Prostate gland (tissue), 2 donors: ENCODE measurements at regions not wholly inside any gene's neighbourhood (a gene's known extent, or its start where the extent isn't known, plus 50 kb on each side); places are given as distances from the start of the nearest gene placed in this dataset.

Experiments
- DNase-seq: peaks from one replicate; pipeline ENCODE4 v3.0.0-alpha.2; 2019; ENCODE audit warnings: low spot score
- H3K27ac ChIP-seq, 2 donors: fragments of 200-600 bp; sonication (generic); 2 replicates each; pipeline ENCODE4 v1.5.1; 2017 to 2019
- H3K27me3 ChIP-seq: fragments of 200-600 bp; sonication (generic); replicated peaks from 2 replicates; pipeline ENCODE4 v1.5.1; 2019; ENCODE audit not compliant: insufficient read depth
- H3K36me3 ChIP-seq, 2 donors: fragments of 200-600 bp; sonication (generic); 1 replicate in 1 of 2; 2 replicates in 1 of 2; pipeline versions ENCODE4 v1.5.1 to v1.8.1; 2017 to 2019
- H3K4me1 ChIP-seq: fragments of 200-600 bp; sonication (generic); replicated peaks from 2 replicates; pipeline ENCODE4 v1.5.1; 2019
- H3K4me3 ChIP-seq, 2 donors: fragments of 200-600 bp; sonication (generic); 2 replicates each; pipeline ENCODE4 v1.5.1; 2017 to 2019
- H3K9me3 ChIP-seq: fragments of 200-600 bp; sonication (generic); 2 replicates; pipeline ENCODE4 v1.5.1; 2017
- POLR2A ChIP-seq: fragments of 450-650 bp; IDR thresholded peaks from one replicate; pipeline ENCODE4 v1.6.1; 2016; ENCODE audit warnings: antibody characterized with exemption, mild to moderate bottlenecking
- POLR2AphosphoS5 ChIP-seq: sonication (generic); formaldehyde crosslinking; IDR thresholded peaks from one replicate; pipeline ENCODE4 v1.6.1; 2017; ENCODE audit warnings: antibody characterized with exemption
- WGBS: methylation state at CpG from one replicate; pipeline ENCODE4 v1.1.5; 2018; 5-methylcytosine and 5-hydroxymethylcytosine counted together
- intact Hi-C: fragments of 100-400 bp; cut with DNase I; formaldehyde crosslinking; loops from one replicate; pipeline ENCODE4 v1.14.2; 2022
- TF ChIP-seq, protein P1 (sequence below), 4 experiments: fragments of 200-600 bp in 2 of 4; fragments of 450-650 bp in 2 of 4; sonication (generic) in 2 of 4; IDR thresholded peaks; 1 replicate in 3 of 4; 2 replicates in 1 of 4; pipeline ENCODE4 v1.5.1; 2016 to 2019; ENCODE audit warnings: antibody characterized with exemption in 4 of 4, mild to moderate bottlenecking in 2 of 4, moderate library complexity in 2 of 4

- H3K9me3 ChIP-seq: no peaks in the 10 kb centered on the region
- H3K27ac ChIP-seq: no peak overlapping the region
- 96% methylated on average over 4 of the region's 4 CpGs for WGBS
- TF ChIP-seq POLR2A: no peak
- no peak for DNase-seq
- intact Hi-C loops: no loop called here
- H3K36me3 ChIP-seq: no peaks in the 10 kb centered on the region
- no peaks in the 10 kb centered on the region for H3K4me1 ChIP-seq
- H3K27me3 ChIP-seq: no peaks in the 10 kb centered on the region
- no peak overlapping the region for H3K4me3 ChIP-seq
Measured at GRCh38 chr21:27423906-27424595, 457.2 kb upstream of the ADAMTS5 start.

DNA sequence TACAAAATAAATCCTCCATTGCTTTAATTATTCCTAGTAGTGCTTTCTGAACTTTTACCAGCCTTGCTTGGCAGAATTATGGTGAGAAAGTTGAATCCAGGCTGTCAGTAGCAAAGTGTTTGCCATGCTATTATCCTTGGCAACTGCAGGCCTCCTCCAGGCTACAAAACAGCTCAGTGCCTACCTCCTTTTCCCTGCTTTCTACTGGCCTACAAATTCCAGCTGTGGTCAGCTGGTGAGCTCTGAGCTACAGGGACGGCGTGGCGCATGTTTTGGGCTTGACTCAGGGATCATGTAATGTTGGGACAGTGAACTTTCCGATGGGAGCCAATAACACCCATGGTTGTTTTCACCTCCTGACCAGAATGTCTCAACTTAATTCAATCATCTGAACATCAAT lies 456.1 kb upstream of the ADAMTS5 start:
- intact Hi-C loops: no loop called here
- Histone ChIP-seq H3K4me1 (no peaks in the 10 kb centered on the region), H3K36me3 (no peaks in the 10 kb centered on the region), H3K27me3 (no peaks in the 10 kb centered on the region), H3K9me3 (no peaks in the 10 kb centered on the region), H3K4me3 (no peak overlapping the region), H3K27ac (no peak overlapping the region)
- 58% methylated on average over 4 of the region's 4 CpGs for WGBS
- no peak for DNase-seq
- TF ChIP-seq POLR2A: no peak
- TF ChIP-seq, protein P1, sequence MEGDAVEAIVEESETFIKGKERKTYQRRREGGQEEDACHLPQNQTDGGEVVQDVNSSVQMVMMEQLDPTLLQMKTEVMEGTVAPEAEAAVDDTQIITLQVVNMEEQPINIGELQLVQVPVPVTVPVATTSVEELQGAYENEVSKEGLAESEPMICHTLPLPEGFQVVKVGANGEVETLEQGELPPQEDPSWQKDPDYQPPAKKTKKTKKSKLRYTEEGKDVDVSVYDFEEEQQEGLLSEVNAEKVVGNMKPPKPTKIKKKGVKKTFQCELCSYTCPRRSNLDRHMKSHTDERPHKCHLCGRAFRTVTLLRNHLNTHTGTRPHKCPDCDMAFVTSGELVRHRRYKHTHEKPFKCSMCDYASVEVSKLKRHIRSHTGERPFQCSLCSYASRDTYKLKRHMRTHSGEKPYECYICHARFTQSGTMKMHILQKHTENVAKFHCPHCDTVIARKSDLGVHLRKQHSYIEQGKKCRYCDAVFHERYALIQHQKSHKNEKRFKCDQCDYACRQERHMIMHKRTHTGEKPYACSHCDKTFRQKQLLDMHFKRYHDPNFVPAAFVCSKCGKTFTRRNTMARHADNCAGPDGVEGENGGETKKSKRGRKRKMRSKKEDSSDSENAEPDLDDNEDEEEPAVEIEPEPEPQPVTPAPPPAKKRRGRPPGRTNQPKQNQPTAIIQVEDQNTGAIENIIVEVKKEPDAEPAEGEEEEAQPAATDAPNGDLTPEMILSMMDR (IDR thresholded peaks at IDR 0.05): no peak
- TF ChIP-seq POLR2AphosphoS5: no peak

DNA sequence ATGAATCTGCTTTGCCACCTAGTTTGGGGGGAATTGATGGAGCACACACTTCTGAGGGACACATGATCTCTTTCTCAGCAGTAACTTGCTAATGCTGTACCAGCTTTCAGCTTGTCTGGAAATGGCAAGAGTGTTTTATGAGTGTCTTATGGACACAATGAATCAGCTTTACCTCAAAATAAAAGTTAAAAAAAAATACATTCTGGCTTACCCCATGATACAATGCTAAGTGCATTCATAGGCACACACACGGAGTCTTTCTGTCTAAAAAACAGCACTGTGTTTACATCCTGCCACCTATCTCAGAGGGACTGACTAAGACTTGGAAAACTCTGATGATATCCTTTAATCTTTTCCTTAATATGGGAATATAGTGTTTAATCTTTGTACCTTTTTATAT lies 455.5 kb upstream of the ADAMTS5 start:
- DNase-seq: no peak
- intact Hi-C loops: no loop called here
- H3K4me1 ChIP-seq: no peaks in the 10 kb centered on the region
- TF ChIP-seq POLR2AphosphoS5: no peak
- TF ChIP-seq, protein P1 (IDR thresholded peaks at IDR 0.05): no peak
- no peak for TF ChIP-seq POLR2A
- H3K36me3 ChIP-seq: no peaks in the 10 kb centered on the region
- no peak overlapping the region for H3K4me3 ChIP-seq
- H3K9me3 ChIP-seq: no peaks in the 10 kb centered on the region
- WGBS: 45% methylated on average over 1 of the region's 1 CpG
- H3K27me3 ChIP-seq: no peaks in the 10 kb centered on the region
- no peak overlapping the region for H3K27ac ChIP-seq

DNA sequence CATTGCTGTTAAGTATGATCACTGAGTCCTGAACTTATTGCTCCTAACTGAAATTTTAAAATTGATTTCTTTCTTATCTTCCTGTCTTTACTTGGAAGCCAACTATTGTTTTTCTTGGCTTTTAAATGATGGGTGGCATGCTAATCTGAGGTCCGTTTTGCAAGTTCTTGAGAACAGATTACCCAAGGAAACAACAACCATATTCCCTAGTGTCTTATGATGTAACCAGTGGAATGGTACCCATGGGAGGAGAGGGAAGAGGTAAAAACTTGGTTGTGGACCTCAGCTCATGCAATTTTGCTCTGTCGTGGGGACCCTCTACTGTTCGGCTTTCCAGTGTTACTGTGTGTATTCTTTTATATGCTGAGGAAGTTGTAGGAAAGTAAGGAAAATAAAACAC lies 454.8 kb upstream of the ADAMTS5 start:
- no peaks in the 10 kb centered on the region for H3K4me1 ChIP-seq
- no peaks in the 10 kb centered on the region for H3K27me3 ChIP-seq
- no peak overlapping the region for H3K27ac ChIP-seq
- no peak for DNase-seq
- no peak for TF ChIP-seq POLR2AphosphoS5
- TF ChIP-seq POLR2A: no peak
- TF ChIP-seq, protein P1 (IDR thresholded peaks at IDR 0.05): no peak
- H3K9me3 ChIP-seq: no peaks in the 10 kb centered on the region
- no peaks in the 10 kb centered on the region for H3K36me3 ChIP-seq
- intact Hi-C loops: no loop called here
- no peak overlapping the region for H3K4me3 ChIP-seq
- WGBS: 85% methylated on average over 3 of the region's 3 CpGs

GRCh38 chr21:27419153-27419552 lies 452.3 kb upstream of the ADAMTS5 start:
- Histone ChIP-seq H3K27ac (no peak overlapping the region), H3K27me3 (no peaks in the 10 kb centered on the region), H3K9me3 (no peaks in the 10 kb centered on the region), H3K4me1 (no peaks in the 10 kb centered on the region), H3K36me3 (no peaks in the 10 kb centered on the region), H3K4me3 (no peak overlapping the region)
- TF ChIP-seq POLR2A (no peak), POLR2AphosphoS5 (no peak)
- TF ChIP-seq, protein P1 (IDR thresholded peaks at IDR 0.05): no peak
- 35% methylated on average over 3 of the region's 3 CpGs for WGBS
- no peak for DNase-seq
- intact Hi-C loops: no loop called here
